Glutamatergic neuron (in vitro differentiated cells): ENCODE measurements at regions not wholly inside any gene's neighbourhood (a gene's known extent, or its start where the extent isn't known, plus 50 kb on each side); places are given as distances from the start of the nearest gene placed in this dataset.

Experiments used
- DNase-seq: peaks from one replicate; pipeline ENCODE4 v3.0.0; 2022
- H3K27ac Mint-ChIP-seq: one replicate; pipeline ENCODE4 v1.8.0; 2020; ENCODE audit warnings: mild to moderate bottlenecking, mixed read lengths, inconsistent platforms; ENCODE audit not compliant: unreplicated experiment
- H3K27me3 Mint-ChIP-seq: one replicate; pipeline ENCODE4 v1.8.0; 2020; ENCODE audit warnings: mild to moderate bottlenecking, moderate library complexity, mixed read lengths, inconsistent platforms; ENCODE audit not compliant: unreplicated experiment
- H3K36me3 Mint-ChIP-seq: one replicate; pipeline ENCODE4 v1.8.0; 2020; ENCODE audit warnings: mild to moderate bottlenecking, mixed read lengths, inconsistent platforms; ENCODE audit not compliant: unreplicated experiment
- H3K4me1 Mint-ChIP-seq: one replicate; pipeline ENCODE4 v1.8.0; 2020; ENCODE audit warnings: mild to moderate bottlenecking, low read depth, mixed read lengths, inconsistent platforms; ENCODE audit not compliant: unreplicated experiment
- H3K4me3 Mint-ChIP-seq: one replicate; pipeline ENCODE4 v1.8.0; 2020; ENCODE audit warnings: mild to moderate bottlenecking, mixed read lengths, inconsistent platforms; ENCODE audit not compliant: unreplicated experiment
- H3K9me3 Mint-ChIP-seq: one replicate; pipeline ENCODE4 v1.8.0; 2020; ENCODE audit warnings: mild to moderate bottlenecking, moderate library complexity, mixed read lengths, inconsistent platforms; ENCODE audit not compliant: unreplicated experiment
- TF ChIP-seq, protein P1 (sequence below): fragments of 200-600 bp; sonication (generic); IDR thresholded peaks from one replicate; pipeline ENCODE4 v1.5.0; 2021; ENCODE audit not compliant: partially characterized antibody, unreplicated experiment

DNA sequence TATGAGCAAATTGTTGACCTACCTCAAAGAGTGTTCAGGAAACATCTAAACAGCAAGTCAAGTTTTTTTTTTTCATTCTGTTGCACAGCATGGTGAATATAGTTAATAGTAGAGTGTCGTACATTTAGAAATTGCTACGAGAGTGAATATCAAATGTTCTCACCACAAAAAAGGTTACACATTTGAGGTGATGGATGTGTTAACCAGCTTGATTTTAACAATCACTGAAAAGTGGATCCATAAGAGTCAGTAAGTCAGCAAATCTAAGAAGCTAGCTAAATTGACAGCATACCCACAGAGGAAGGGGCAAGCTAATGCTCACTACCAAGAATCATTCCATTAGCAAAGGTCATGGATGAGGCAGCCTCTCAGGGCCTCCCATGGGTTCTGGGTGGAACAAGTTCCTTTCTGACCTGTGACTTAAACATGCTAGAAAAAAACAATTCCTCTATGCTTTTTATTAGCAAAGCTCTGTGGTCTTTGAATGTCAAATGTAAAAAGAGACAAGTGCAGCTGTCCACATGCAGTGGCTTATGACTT lies 235.4 kb upstream of the CCDC179 start:
- TF ChIP-seq, protein P1, sequence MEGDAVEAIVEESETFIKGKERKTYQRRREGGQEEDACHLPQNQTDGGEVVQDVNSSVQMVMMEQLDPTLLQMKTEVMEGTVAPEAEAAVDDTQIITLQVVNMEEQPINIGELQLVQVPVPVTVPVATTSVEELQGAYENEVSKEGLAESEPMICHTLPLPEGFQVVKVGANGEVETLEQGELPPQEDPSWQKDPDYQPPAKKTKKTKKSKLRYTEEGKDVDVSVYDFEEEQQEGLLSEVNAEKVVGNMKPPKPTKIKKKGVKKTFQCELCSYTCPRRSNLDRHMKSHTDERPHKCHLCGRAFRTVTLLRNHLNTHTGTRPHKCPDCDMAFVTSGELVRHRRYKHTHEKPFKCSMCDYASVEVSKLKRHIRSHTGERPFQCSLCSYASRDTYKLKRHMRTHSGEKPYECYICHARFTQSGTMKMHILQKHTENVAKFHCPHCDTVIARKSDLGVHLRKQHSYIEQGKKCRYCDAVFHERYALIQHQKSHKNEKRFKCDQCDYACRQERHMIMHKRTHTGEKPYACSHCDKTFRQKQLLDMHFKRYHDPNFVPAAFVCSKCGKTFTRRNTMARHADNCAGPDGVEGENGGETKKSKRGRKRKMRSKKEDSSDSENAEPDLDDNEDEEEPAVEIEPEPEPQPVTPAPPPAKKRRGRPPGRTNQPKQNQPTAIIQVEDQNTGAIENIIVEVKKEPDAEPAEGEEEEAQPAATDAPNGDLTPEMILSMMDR: no peak
- H3K9me3 Mint-ChIP-seq: no peaks in the 10 kb centered on the region

DNA sequence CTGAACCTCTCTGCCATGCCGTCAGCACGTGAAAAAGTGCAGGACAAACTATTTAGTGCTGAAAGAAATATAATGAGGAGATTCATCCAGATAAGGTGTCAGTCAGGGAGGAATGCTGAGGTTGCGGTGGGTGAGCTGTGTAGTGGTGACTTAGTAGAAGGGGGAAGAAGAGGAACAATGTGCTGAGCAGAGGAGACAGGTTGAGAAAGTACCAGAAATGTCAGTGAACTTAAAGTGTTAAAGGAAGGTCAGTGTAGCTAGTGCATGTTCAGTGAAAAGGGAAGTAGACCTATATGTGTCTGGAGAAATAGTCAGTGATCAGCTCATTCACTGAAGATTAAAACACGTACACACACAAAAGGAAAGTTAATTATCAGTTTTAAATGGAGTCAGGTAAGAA lies 237.6 kb upstream of the CCDC179 start:
- Mint-ChIP-seq H3K27ac (no peak overlapping the region), H3K36me3 (no peaks in the 10 kb centered on the region), H3K27me3 (no peaks in the 10 kb centered on the region), H3K9me3 (no peaks in the 10 kb centered on the region), H3K4me1 (no peaks in the 10 kb centered on the region), H3K4me3 (no peak overlapping the region)
- no peak for DNase-seq
- TF ChIP-seq, protein P1: no peak

More for the DNA sequence above, 235.4 kb upstream of the CCDC179 start:
- Mint-ChIP-seq H3K4me1 (no peaks in the 10 kb centered on the region), H3K4me3 (no peak overlapping the region), H3K27me3 (no peaks in the 10 kb centered on the region), H3K36me3 (no peaks in the 10 kb centered on the region), H3K27ac (no peak overlapping the region)
- no peak for DNase-seq

DNA sequence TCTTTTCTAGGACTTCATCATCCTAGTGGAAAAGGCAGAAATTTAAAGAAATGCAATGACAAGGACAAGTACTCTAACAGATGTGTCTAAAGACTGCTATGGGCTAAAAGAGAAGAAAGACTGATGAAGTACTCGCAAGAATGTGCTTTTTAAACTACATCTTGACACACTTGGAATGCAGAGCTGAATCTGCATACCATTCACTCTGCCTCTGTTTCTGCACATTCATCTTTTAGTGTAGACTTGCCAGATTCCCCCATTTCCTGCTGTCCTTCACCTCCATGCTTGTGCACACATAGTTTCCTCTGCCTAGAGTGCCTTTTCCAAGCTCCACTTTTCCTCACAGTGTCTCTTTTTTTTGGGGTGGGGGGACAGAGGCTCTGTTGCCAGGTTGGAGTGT lies 239.0 kb upstream of the CCDC179 start:
- Mint-ChIP-seq H3K27ac (no peak overlapping the region), H3K4me3 (no peak overlapping the region), H3K27me3 (no peaks in the 10 kb centered on the region), H3K36me3 (no peaks in the 10 kb centered on the region), H3K9me3 (no peaks in the 10 kb centered on the region), H3K4me1 (no peaks in the 10 kb centered on the region)
- TF ChIP-seq, protein P1: no peak
- no peak for DNase-seq

DNA sequence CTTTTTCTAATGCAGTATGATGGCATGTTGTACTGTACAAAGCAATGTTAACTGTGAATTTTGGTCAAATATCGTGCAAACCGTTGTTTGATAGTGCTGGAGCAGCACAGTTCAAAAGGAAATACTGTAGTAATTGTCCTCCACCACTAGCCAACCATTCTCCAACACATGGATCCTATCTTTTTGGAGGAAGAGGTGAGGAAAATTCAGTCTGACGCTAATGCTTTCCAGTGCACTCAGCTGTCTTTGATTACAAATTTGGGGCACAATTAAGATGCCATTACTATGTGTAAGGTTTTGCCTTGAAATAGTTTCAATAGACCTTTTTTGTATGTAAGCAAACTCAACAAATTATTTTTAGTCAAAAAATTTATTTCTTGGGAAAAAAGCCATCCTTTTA lies 240.5 kb upstream of the CCDC179 start:
- no peak for DNase-seq
- Mint-ChIP-seq H3K4me1 (no peaks in the 10 kb centered on the region), H3K36me3 (no peaks in the 10 kb centered on the region), H3K4me3 (no peak overlapping the region), H3K27me3 (peaks cover 2% of the 10 kb centered on the region), H3K27ac (no peak overlapping the region), H3K9me3 (no peaks in the 10 kb centered on the region)
- TF ChIP-seq, protein P1: no peak

DNA sequence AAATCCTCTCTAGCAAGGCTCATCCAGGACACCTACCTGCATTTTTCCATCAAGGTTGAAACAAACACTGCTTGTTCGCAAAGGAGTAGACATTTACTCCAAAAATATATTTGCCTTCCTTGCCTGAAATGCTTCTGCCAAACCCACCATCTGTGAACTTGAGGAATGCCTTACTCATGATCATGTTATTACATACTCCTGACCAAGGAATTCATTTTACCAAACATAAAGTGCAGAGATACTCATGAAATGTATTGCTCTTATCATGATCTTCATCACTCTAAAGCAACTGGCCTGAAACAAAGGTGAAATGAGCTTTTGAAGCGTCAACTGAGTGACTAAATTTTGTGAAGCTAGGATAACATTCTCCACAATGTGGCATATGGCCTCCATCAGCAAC lies 243.1 kb upstream of the CCDC179 start:
- H3K4me3 Mint-ChIP-seq: no peak overlapping the region

More for the DNA sequence above, 243.1 kb upstream of the CCDC179 start:
- H3K9me3 Mint-ChIP-seq: no peaks in the 10 kb centered on the region
- DNase-seq: no peak
- no peaks in the 10 kb centered on the region for H3K36me3 Mint-ChIP-seq
- TF ChIP-seq, protein P1: no peak
- H3K4me1 Mint-ChIP-seq: no peaks in the 10 kb centered on the region
- H3K27ac Mint-ChIP-seq: no peak overlapping the region
- peaks cover 2% of the 10 kb centered on the region for H3K27me3 Mint-ChIP-seq
